PC-3 (cell line): ENCODE measurements at regions not wholly inside any gene's neighbourhood (a gene's known extent, or its start where the extent isn't known, plus 50 kb on each side); places are given as distances from the start of the nearest gene placed in this dataset.

Source experiments
- ATAC-seq: fragments of 200-7000 bp; cut with Tn5 transposase; 2 replicates; pipeline ENCODE4 v1.9.1; 2020; ENCODE audit warnings: mild to moderate bottlenecking, moderate library complexity
- BruUV-seq: library from RNA; stranded (reverse); fragments of 400-500 nt; replicated peaks from 2 replicates; lab custom pipeline; 2021; lab: Mats Ljungman, UMichigan
- CTCF ChIA-PET: fragments of 300-600 bp; sonication (Branson Sonifier 250); formaldehyde crosslinking; loops from one replicate; lab custom pipeline; 2022; ENCODE audit warnings: antibody characterized with exemption; lab: Charles Lee
- POLR2A ChIA-PET: fragments of 300-600 bp; sonication (Branson Sonifier 250); formaldehyde crosslinking; loops from one replicate; lab custom pipeline; 2022; ENCODE audit warnings: antibody characterized with exemption; ENCODE audit not compliant: unreplicated experiment; lab: Charles Lee
- DNase-seq: peaks from one replicate; pipeline ENCODE4 v3.0.0-alpha.2; 2015
- H2AFZ ChIP-seq: fragments of 300-600 bp; sonication (generic); 2 replicates; pipeline ENCODE4 v1.6.0; 2016; ENCODE audit warnings: antibody characterized with exemption, low read length
- H3F3A ChIP-seq: fragments of 300-600 bp; sonication (generic); one replicate; pipeline ENCODE4 v1.6.0; 2017; ENCODE audit warnings: antibody characterized with exemption, low read length, control low read depth, mild to moderate bottlenecking; ENCODE audit not compliant: unreplicated experiment
- H3K27ac ChIP-seq: fragments of 300-600 bp; sonication (generic); 2 replicates; pipeline ENCODE4 v1.5.1; 2016; ENCODE audit warnings: mild to moderate bottlenecking, low read length
- H3K27me3 ChIP-seq: fragments of 300-600 bp; sonication (generic); 2 replicates; pipeline ENCODE4 v1.6.1; 2016; ENCODE audit warnings: low read length, mixed read lengths
- H3K36me3 ChIP-seq: fragments of 300-600 bp; sonication (generic); 2 replicates; pipeline ENCODE4 v1.6.1; 2016; ENCODE audit warnings: low read depth, mixed run types, low read length, mixed read lengths
- H3K4me1 ChIP-seq: fragments of 300-600 bp; sonication (generic); 2 replicates; pipeline ENCODE4 v1.5.1; 2016; ENCODE audit warnings: low read length; ENCODE audit not compliant: insufficient read depth
- H3K4me2 ChIP-seq: fragments of 300-600 bp; sonication (generic); 2 replicates; pipeline ENCODE4 v1.6.0; 2016; ENCODE audit warnings: low read length
- H3K4me3 ChIP-seq: fragments of 300-600 bp; sonication (generic); 2 replicates; pipeline ENCODE4 v1.5.1; 2016; ENCODE audit warnings: mild to moderate bottlenecking, low read length, mixed read lengths
- H3K79me2 ChIP-seq: fragments of 300-600 bp; sonication (generic); 2 replicates; pipeline ENCODE4 v1.6.1; 2017; ENCODE audit warnings: low read length, mixed read lengths
- H3K9ac ChIP-seq: fragments of 300-600 bp; sonication (generic); 2 replicates; pipeline ENCODE4 v1.6.0; 2016; ENCODE audit warnings: mild to moderate bottlenecking, low read length
- H3K9me2 ChIP-seq: fragments of 300-600 bp; sonication (generic); replicated peaks from 2 replicates; pipeline ENCODE4 v1.6.1; 2016; ENCODE audit warnings: mixed run types, low read length, mixed read lengths
- H3K9me3 ChIP-seq: fragments of 300-600 bp; sonication (generic); 2 replicates; pipeline ENCODE4 v1.6.1; 2016; ENCODE audit warnings: low read length, mixed read lengths
- H4K20me1 ChIP-seq: fragments of 300-600 bp; sonication (generic); 2 replicates; pipeline ENCODE4 v1.6.1; 2016; ENCODE audit warnings: low read length, mixed read lengths
- EZH2 ChIP-seq: fragments of 300-600 bp; sonication (generic); IDR thresholded peaks from one replicate; pipeline ENCODE4 v1.6.1; 2017; ENCODE audit warnings: antibody characterized with exemption, mild to moderate bottlenecking, low read length; ENCODE audit not compliant: unreplicated experiment
- EZH2phosphoT487 ChIP-seq: fragments of 300-600 bp; sonication (generic); IDR thresholded peaks from 2 replicates; pipeline ENCODE4 v1.6.1; 2018; ENCODE audit warnings: mild to moderate bottlenecking, antibody characterized with exemption, low read length, borderline replicate concordance
- intact Hi-C: fragments of 100-400 bp; cut with micrococcal nuclease; formaldehyde crosslinking; loops from 2 replicates; pipeline ENCODE4 v1.9.0; 2023
- TF ChIP-seq, protein P1 (sequence below): fragments of 300-600 bp; sonication (generic); conservative IDR thresholded peaks from 2 replicates; pipeline ENCODE4 v1.5.1; 2017; ENCODE audit warnings: antibody characterized with exemption, low read depth, mild to moderate bottlenecking, low read length

DNA sequence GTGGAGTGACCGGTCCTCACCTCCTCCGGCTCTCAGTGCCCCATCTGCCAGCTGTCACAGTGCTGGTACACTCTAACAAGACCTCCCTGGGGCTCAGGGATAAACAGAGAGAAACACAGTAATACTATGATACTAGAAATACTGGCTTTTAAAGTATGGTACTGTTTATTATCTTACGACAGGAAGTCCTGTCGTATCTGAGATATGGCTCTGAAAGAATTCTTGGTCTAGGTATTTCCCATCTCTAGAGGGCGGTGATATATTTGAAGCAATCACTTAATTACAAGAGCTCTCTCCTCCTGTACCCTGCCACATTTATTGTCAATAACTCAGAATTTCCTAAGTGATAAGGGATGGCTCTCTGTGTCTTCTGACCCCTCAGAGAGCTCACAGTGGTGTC, 119.1 kb downstream of the RRM1 start:
- Histone ChIP-seq H3K9ac (no peak overlapping the region), H3K27ac (no peak overlapping the region), H3K36me3 (no peaks in the 10 kb centered on the region), H3K9me3 (no peaks in the 10 kb centered on the region), H3K4me3 (no peak overlapping the region), H3K9me2 (no peaks in the 10 kb centered on the region), H3K79me2 (no peaks in the 10 kb centered on the region), H3K4me1 (no peaks in the 10 kb centered on the region), H3K27me3 (peaks cover 70% of the 10 kb centered on the region), H3F3A (no peaks in the 10 kb centered on the region), H3K4me2 (no peak overlapping the region), H2AFZ (no peak overlapping the region), H4K20me1 (no peaks in the 10 kb centered on the region)
- no TSS peak for BruUV-seq
- CTCF ChIA-PET = no interaction called here
- ATAC-seq = no peak
- intact Hi-C loops = no loop called here
- POLR2A ChIA-PET = no interaction called here
- TF ChIP-seq, protein P1, sequence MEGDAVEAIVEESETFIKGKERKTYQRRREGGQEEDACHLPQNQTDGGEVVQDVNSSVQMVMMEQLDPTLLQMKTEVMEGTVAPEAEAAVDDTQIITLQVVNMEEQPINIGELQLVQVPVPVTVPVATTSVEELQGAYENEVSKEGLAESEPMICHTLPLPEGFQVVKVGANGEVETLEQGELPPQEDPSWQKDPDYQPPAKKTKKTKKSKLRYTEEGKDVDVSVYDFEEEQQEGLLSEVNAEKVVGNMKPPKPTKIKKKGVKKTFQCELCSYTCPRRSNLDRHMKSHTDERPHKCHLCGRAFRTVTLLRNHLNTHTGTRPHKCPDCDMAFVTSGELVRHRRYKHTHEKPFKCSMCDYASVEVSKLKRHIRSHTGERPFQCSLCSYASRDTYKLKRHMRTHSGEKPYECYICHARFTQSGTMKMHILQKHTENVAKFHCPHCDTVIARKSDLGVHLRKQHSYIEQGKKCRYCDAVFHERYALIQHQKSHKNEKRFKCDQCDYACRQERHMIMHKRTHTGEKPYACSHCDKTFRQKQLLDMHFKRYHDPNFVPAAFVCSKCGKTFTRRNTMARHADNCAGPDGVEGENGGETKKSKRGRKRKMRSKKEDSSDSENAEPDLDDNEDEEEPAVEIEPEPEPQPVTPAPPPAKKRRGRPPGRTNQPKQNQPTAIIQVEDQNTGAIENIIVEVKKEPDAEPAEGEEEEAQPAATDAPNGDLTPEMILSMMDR = no peak
- TF ChIP-seq EZH2 (no peak), EZH2phosphoT487 (no peak)
- DNase-seq = no peak

DNA sequence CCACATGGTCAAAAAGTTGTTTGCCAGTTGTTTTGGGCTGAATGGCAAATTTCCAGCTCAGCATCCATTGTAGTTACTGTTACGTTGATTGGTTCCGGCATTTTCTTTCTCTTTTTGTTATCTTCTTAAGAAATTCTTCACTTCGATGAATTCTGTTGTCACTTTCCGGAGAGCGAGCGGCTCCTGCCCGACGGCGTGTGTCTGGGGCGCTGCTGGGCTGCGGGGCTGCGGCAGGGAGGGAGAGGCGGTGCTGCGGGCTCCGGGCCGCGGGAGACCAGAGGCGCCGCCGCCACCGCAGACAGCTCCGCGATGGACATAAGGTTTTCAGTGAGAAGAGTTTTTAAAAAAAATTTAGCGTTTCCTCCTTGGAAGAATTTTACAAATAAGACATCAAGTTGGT, 117.4 kb downstream of the RRM1 start:
- H3K36me3 ChIP-seq = no peaks in the 10 kb centered on the region
- CTCF ChIA-PET = no interaction called here
- H3K79me2 ChIP-seq = no peaks in the 10 kb centered on the region
- no TSS peak for BruUV-seq
- intact Hi-C loops = no loop called here
- no peak for ATAC-seq
- TF ChIP-seq EZH2 (no peak), EZH2phosphoT487 (no peak)
- TF ChIP-seq, protein P1 = no peak
- H3F3A ChIP-seq = no peaks in the 10 kb centered on the region
- H3K4me3 ChIP-seq = no peak overlapping the region
- H3K27me3 ChIP-seq = peaks cover 64% of the 10 kb centered on the region
- H4K20me1 ChIP-seq = no peaks in the 10 kb centered on the region
- no peak overlapping the region for H3K27ac ChIP-seq
- no peak overlapping the region for H2AFZ ChIP-seq
- no peaks in the 10 kb centered on the region for H3K4me1 ChIP-seq
- H3K9ac ChIP-seq = no peak overlapping the region
- H3K9me2 ChIP-seq = no peaks in the 10 kb centered on the region
- POLR2A ChIA-PET = no interaction called here
- H3K4me2 ChIP-seq = no peak overlapping the region
- H3K9me3 ChIP-seq = no peaks in the 10 kb centered on the region
- no peak for DNase-seq

DNA sequence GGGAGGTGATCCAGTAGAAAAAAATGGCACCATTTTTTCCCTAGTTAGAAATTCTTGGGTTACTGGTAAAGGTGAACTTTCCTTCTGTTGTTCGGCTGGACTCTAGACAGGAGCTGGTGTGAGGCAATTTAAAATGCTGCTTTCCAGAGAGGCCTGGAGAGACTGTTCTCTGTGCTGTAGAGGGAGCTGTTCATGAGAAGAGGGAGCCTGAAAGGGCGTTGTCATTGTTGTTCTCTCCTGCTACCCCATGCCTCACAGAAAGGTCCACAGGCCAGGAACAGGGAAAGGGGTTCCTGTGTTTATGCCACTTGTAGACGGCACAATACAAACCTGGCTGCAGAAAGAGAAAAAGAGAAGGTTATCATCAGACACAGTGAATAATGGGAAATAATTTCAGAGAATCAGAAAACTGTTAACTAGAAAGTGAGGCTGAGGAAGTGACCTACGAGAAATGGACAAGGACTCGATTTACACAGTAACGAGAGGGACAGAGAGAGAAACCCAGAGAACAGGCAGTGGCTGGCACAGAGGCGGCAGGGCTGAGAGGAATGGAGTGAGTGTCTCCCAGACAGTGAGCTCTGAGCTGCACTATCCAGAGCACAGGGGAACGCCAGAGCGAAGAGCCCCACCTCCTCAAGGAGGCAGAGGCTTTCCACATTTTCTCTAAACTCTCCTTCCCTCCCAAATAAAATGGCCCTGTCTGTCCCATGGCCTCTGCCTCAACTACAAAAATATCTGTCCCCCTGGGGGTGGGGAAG, 109.2 kb downstream of the RRM1 start:
- intact Hi-C loops = no loop called here
- Histone ChIP-seq H4K20me1 (no peaks in the 10 kb centered on the region), H2AFZ (no peak overlapping the region), H3K4me3 (no peak overlapping the region), H3K27ac (no peak overlapping the region), H3K9me3 (no peaks in the 10 kb centered on the region), H3K9ac (no peak overlapping the region), H3K4me1 (no peaks in the 10 kb centered on the region), H3K27me3 (peaks cover 13% of the 10 kb centered on the region), H3K79me2 (no peaks in the 10 kb centered on the region), H3K36me3 (no peaks in the 10 kb centered on the region), H3F3A (no peaks in the 10 kb centered on the region), H3K9me2 (no peaks in the 10 kb centered on the region), H3K4me2 (no peak overlapping the region)
- ChIA-PET CTCF (interaction anchor here (1.1 kb wide), 1 partner anchor 16 kb away, joined by 5 read pairs; no protein-coding TSS in a partner anchor), POLR2A (no interaction called here)
- no TSS peak for BruUV-seq
- ATAC-seq (peak; percentile 59; the same call in 1 of the 2 replicates), DNase-seq (no peak)
- TF ChIP-seq, protein P1 = peak; percentile 33; the same call in 1 of the 2 replicates
- no peak for TF ChIP-seq EZH2
